ENCODE measurements at regions not wholly inside any gene's neighbourhood (a gene's known extent, or its start where the extent isn't known, plus 50 kb on each side); places are given as distances from the start of the nearest gene placed in this dataset.

GRCh38 chr20:58088105-58088504, 140.3 kb downstream of the ANKRD60 start:
- Mint-ChIP-seq H3K9me3 (no peaks in the 10 kb centered on the region), H3K36me3 (ENCODE audit: low read depth) (no peaks in the 10 kb centered on the region), H3K4me3 (no peak overlapping the region), H3K27ac (no peak overlapping the region), H3K27me3 (peaks cover 4% of the 10 kb centered on the region), H3K4me1 (no peaks in the 10 kb centered on the region)
- DNase-seq, result no peak
- POLR2A ChIA-PET, result no interaction called here
- CTCF ChIA-PET, result interaction anchor here (0.8 to 1.7 kb wide), 4 partner anchors 81 to 1423 kb away, joined by 3 to 7 read pairs (median 4); no protein-coding TSS in a partner anchor

GRCh38 chr20:58087562-58087858, 140.9 kb downstream of the ANKRD60 start:
- Mint-ChIP-seq H3K9me3 (no peaks in the 10 kb centered on the region), H3K27ac (no peak overlapping the region), H3K4me1 (no peaks in the 10 kb centered on the region), H3K4me3 (no peak overlapping the region), H3K36me3 (ENCODE audit: low read depth) (no peaks in the 10 kb centered on the region), H3K27me3 (peaks cover 5% of the 10 kb centered on the region)
- no peak for DNase-seq
- ChIA-PET POLR2A (no interaction called here), CTCF (interaction anchor here (0.8 to 1.7 kb wide), 4 partner anchors 81 to 1423 kb away, joined by 3 to 7 read pairs (median 4); no protein-coding TSS in a partner anchor)

GRCh38 chr20:58086763-58087561, 141.5 kb downstream of the ANKRD60 start:
- CTCF ChIA-PET, result interaction anchor here (0.8 to 1.7 kb wide), 5 partner anchors 10 to 465 kb away, joined by 3 to 7 read pairs (median 3); no protein-coding TSS in a partner anchor
- Mint-ChIP-seq H3K27ac (no peak overlapping the region), H3K4me3 (no peak overlapping the region), H3K4me1 (no peaks in the 10 kb centered on the region), H3K9me3 (no peaks in the 10 kb centered on the region), H3K36me3 (ENCODE audit: low read depth) (no peaks in the 10 kb centered on the region), H3K27me3 (peaks cover 8% of the 10 kb centered on the region)
- POLR2A ChIA-PET, result no interaction called here
- DNase-seq, result peak; percentile 16

DNA sequence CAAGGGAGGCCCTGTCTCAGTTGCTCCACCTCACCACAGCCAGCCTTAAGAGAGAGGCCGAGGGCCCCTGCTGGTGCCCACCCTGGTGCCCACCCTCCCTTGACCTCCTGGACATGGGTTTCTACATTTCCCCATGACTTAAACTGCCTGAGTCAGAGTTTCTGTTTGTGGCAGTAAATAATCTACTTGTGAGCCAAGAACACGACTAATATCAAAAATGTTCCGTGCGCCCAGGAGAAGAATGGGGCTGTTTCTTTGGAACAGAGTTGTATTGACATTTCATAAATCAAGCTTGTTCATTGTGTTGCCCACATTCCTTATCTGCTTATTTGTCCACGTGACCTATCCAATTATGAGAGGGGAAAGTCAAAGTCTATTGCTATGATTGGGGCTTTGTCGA, 143.5 kb downstream of the ANKRD60 start:
- H3K4me3 Mint-ChIP-seq, result no peak overlapping the region
- H3K36me3 Mint-ChIP-seq (ENCODE audit: low read depth), result no peaks in the 10 kb centered on the region
- H3K27me3 Mint-ChIP-seq, result peaks cover 6% of the 10 kb centered on the region
- H3K27ac Mint-ChIP-seq, result no peak overlapping the region
- H3K9me3 Mint-ChIP-seq, result no peaks in the 10 kb centered on the region
- POLR2A ChIA-PET, result no interaction called here
- H3K4me1 Mint-ChIP-seq, result no peaks in the 10 kb centered on the region
- DNase-seq, result no peak
- CTCF ChIA-PET, result interaction anchor here (0.6 kb wide), 1 partner anchor 23 kb away, joined by 3 read pairs; no protein-coding TSS in a partner anchor

DNA sequence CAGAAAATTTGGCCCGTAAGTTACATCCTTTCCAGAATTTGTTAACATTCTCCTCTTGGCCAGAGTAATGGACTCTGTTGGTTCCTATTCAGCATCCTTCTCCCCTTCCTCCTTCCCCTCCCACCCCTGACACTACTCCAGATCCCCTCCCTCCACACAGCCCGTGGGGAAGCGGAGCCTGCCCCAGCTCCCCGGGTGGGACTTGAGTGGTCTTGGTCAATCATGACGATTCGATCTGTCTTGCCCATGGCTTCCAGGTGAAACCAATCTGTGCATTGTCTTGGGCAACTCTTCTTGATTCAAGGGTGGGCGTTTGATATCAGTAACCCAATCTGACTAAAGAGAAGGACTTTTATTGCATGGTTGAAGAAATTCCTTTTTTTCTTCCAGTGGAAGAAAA, 143.9 kb downstream of the ANKRD60 start:
- H3K27ac Mint-ChIP-seq, result no peak overlapping the region
- H3K9me3 Mint-ChIP-seq, result no peaks in the 10 kb centered on the region
- ChIA-PET CTCF (no interaction called here), POLR2A (no interaction called here)
- H3K4me1 Mint-ChIP-seq, result no peaks in the 10 kb centered on the region
- H3K36me3 Mint-ChIP-seq (ENCODE audit: low read depth), result no peaks in the 10 kb centered on the region
- H3K4me3 Mint-ChIP-seq, result no peak overlapping the region
- no peak for DNase-seq
- peaks cover 6% of the 10 kb centered on the region for H3K27me3 Mint-ChIP-seq

DNA sequence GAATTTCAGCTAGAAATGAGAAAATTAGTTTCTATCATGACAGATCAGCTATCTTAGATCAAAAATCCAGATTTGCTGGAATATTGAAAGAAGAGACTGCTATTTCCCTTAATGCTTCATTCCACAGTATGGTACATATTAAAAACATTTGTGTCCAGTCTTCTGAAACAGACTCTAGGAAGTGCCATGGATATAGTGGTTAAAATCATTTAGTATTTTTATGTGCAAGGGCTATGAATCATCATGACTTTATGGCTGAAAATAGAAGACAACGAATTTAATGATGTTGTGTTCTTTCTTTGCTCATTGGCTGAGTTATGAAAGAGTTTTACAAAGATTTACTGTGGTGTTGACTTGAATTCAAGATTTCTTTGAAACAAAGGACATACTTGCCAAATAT, 146.6 kb downstream of the ANKRD60 start:
- Mint-ChIP-seq H3K4me1 (no peaks in the 10 kb centered on the region), H3K36me3 (ENCODE audit: low read depth) (no peaks in the 10 kb centered on the region), H3K9me3 (no peaks in the 10 kb centered on the region), H3K4me3 (no peak overlapping the region), H3K27ac (no peak overlapping the region), H3K27me3 (peaks cover 8% of the 10 kb centered on the region)
- POLR2A ChIA-PET, result no interaction called here
- CTCF ChIA-PET, result no interaction called here
- no peak for DNase-seq

GRCh38 chr20:58078741-58079522, 149.5 kb downstream of the ANKRD60 start:
- ChIA-PET CTCF (interaction anchor here (1.3 kb wide), 1 partner anchor 20 kb away, joined by 3 read pairs; no protein-coding TSS in a partner anchor), POLR2A (no interaction called here)
- no peak overlapping the region for H3K27ac Mint-ChIP-seq
- peaks cover 16% of the 10 kb centered on the region for H3K27me3 Mint-ChIP-seq
- H3K36me3 Mint-ChIP-seq (ENCODE audit: low read depth), result no peaks in the 10 kb centered on the region
- no peak for DNase-seq
- H3K4me3 Mint-ChIP-seq, result no peak overlapping the region
- H3K4me1 Mint-ChIP-seq, result peaks cover 8% of the 10 kb centered on the region
- no peaks in the 10 kb centered on the region for H3K9me3 Mint-ChIP-seq

GRCh38 chr20:58077282-58077681, 151.2 kb downstream of the ANKRD60 start:
- Mint-ChIP-seq H3K9me3 (no peaks in the 10 kb centered on the region), H3K36me3 (ENCODE audit: low read depth) (no peaks in the 10 kb centered on the region), H3K27me3 (peaks cover 12% of the 10 kb centered on the region), H3K4me3 (no peak overlapping the region), H3K27ac (no peak overlapping the region), H3K4me1 (peaks cover 8% of the 10 kb centered on the region)
- POLR2A ChIA-PET, result no interaction called here
- CTCF ChIA-PET, result interaction anchor here (1.0 kb wide), 1 partner anchor 9 kb away, joined by 3 read pairs; no protein-coding TSS in a partner anchor
- no peak for DNase-seq

DNA sequence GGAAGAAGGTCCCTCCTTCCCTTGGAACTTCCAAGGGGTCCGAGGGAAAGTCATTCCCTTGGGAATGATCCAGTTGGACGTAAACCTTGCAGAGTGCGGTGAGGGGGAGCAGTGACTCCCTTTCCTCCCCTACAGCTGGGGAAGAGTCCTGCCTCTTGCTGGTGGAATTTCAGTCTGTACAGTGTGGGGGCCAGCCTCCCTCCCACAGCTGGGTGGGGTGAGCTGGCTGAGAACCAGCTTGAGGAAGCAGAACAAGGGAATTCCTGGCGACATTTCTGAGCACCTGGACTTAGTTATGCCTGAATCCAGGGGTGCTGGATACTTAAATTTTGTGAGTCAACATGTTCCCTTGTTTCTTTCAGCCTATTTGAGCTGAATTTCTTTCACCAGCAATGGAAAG, 152.0 kb downstream of the ANKRD60 start:
- no peak for DNase-seq
- POLR2A ChIA-PET, result no interaction called here
- Mint-ChIP-seq H3K27me3 (peaks cover 10% of the 10 kb centered on the region), H3K4me3 (no peak overlapping the region), H3K27ac (no peak overlapping the region), H3K36me3 (ENCODE audit: low read depth) (no peaks in the 10 kb centered on the region), H3K9me3 (no peaks in the 10 kb centered on the region), H3K4me1 (peaks cover 8% of the 10 kb centered on the region)
- CTCF ChIA-PET, result interaction anchor here (0.5 to 1.0 kb wide), 2 partner anchors 10 to 26 kb away, joined by 3 read pairs; no protein-coding TSS in a partner anchor

DNA sequence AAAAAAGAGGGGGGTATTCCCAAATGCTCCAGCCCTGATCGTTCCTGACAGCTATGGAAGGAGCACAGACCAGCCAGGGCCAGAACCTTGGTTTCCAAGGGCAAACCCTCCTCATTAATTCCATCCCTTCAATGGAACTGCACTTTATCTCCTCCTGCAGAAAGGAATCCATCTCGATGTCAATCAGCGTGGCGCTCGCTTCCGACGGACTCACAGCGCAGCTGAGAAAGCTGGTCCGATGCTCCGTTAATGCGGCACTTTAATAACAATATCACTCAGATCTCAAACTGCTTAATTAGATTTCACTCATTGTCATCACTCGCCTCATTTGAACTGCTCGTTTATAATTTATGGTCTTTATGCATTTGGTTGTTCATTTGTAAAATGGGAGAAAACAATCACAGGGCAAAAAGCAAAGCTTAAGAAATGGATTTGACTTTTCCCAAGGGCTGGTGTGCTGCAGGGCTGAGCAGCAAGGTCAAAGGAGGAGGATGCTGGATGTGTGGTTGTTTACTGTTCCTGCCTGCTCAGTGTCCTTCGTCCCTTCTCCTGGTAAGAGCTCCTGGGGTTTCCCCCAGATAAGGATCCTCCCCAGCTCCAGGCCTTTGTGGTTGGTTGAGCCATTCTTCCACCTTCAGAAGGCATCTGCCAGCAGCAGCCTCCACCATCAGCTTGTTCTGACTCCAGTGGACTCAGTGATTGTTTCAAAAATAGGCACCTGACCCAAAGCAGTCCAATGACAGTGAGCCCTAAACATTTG, 152.7 kb downstream of the ANKRD60 start:
- POLR2A ChIA-PET, result no interaction called here
- no peaks in the 10 kb centered on the region for H3K9me3 Mint-ChIP-seq
- H3K4me3 Mint-ChIP-seq, result no peak overlapping the region
- H3K36me3 Mint-ChIP-seq (ENCODE audit: low read depth), result no peaks in the 10 kb centered on the region
- H3K27me3 Mint-ChIP-seq, result peaks cover 10% of the 10 kb centered on the region
- no peak for DNase-seq
- CTCF ChIA-PET, result no interaction called here
- no peak overlapping the region for H3K27ac Mint-ChIP-seq
- H3K4me1 Mint-ChIP-seq, result peaks cover 8% of the 10 kb centered on the region

DNA sequence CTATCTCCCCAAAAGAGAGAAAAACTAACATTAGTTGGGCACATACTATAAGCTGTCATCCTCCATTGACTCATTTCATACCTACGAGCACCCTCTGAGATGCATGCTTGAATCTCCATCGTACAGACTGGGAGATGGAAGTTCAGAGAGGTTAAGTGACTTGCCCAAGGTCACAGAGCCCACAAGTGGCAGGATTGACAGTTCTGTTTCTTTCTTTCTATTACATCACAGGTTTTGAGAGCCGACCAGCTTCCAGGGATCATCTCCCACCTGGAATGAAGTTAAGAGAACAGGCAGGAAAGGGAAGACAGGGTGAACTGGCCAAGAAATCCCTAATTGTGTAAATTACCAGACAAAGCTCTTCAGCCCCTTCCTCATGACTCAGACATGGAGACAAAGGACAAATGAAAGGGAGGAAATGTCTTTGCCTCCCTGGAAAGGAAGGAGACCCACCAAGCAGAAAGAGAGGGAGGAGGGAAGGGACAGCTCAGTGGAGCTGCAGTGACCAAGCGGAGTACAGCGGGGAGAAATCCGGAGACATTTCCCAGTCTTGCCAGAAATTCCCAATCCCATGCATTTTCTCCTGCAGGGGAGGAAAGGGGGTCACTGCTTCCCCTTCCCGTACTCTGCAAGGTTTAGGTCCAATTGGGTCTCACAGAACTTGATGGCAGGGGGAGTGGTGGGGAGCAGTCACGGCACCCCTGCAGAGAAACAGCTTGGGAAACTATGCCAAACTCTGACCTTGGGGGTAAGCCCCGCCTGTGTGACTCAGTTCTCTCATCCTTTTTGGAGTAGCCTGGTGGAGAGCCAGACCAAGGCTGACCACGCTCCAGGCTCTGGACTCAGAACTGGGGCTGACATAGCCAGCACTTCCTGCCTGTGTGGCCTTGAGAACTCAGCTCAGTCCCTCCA, 154.3 kb downstream of the ANKRD60 start:
- CTCF ChIA-PET, result no interaction called here
- Mint-ChIP-seq H3K27ac (no peak overlapping the region), H3K27me3 (peaks cover 10% of the 10 kb centered on the region), H3K4me1 (peaks cover 8% of the 10 kb centered on the region), H3K4me3 (no peak overlapping the region), H3K9me3 (no peaks in the 10 kb centered on the region), H3K36me3 (ENCODE audit: low read depth) (no peaks in the 10 kb centered on the region)
- no peak for DNase-seq
- POLR2A ChIA-PET, result interaction anchor here (0.6 kb wide), 1 partner anchor 15 kb away, joined by 3 read pairs; no protein-coding TSS in a partner anchor

Measured in activated CD4-positive, alpha-beta T cell treated with anti-CD3 and anti-CD28 coated beads, Interleukin-2, amount 10 ng/mL, durations not matched to agents 7 days and 5 days (primary cell).